C4-2B (cell line): ENCODE measurements at regions not wholly inside any gene's neighbourhood (a gene's known extent, or its start where the extent isn't known, plus 50 kb on each side); places are given as distances from the start of the nearest gene placed in this dataset.

Experiments
- H3K27ac ChIP-seq: fragments of 450-650 bp; 2 replicates; pipeline ENCODE4 v1.5.1; 2017
- CTCF ChIP-seq: fragments of 450-650 bp; conservative IDR thresholded peaks from 2 replicates; pipeline ENCODE4 v1.5.1; 2017; ENCODE audit warnings: mild to moderate bottlenecking
- ZFX ChIP-seq: fragments of 450-650 bp; IDR thresholded peaks from 2 replicates; pipeline ENCODE4 v1.6.1; 2017

GRCh38 chr4:185862340-185862739, 50.3 kb upstream of the SORBS2 start:
- H3K27ac ChIP-seq, result no peak overlapping the region
- TF ChIP-seq CTCF (no peak), ZFX (no peak)

GRCh38 chr4:185863946-185864345, 52.0 kb upstream of the SORBS2 start:
- H3K27ac ChIP-seq, result no peak overlapping the region
- TF ChIP-seq CTCF (no peak), ZFX (no peak)

- peak overlapping the region; percentile 42; the same call in 1 of the 2 replicates for H3K27ac ChIP-seq
- TF ChIP-seq ZFX (no peak), CTCF (no peak)
Measured at GRCh38 chr4:185865901-185866328, 53.9 kb upstream of the SORBS2 start.

- no peak overlapping the region for H3K27ac ChIP-seq
- no peak for TF ChIP-seq CTCF
- no peak for TF ChIP-seq ZFX
Measured at GRCh38 chr4:185867770-185868169, 55.8 kb upstream of the SORBS2 start.

GRCh38 chr4:185868983-185869382, 57.0 kb upstream of the SORBS2 start:
- TF ChIP-seq CTCF (no peak), ZFX (no peak)
- no peak overlapping the region for H3K27ac ChIP-seq

GRCh38 chr4:185869427-185869826, 57.4 kb upstream of the SORBS2 start:
- no peak overlapping the region for H3K27ac ChIP-seq
- no peak for TF ChIP-seq CTCF
- no peak for TF ChIP-seq ZFX

- TF ChIP-seq CTCF, result no peak
- TF ChIP-seq ZFX, result no peak
- no peak overlapping the region for H3K27ac ChIP-seq
Measured at GRCh38 chr4:185870366-185870765, 58.4 kb upstream of the SORBS2 start.
